Spleen (tissue), 7 donors: ENCODE measurements at regions not wholly inside any gene's neighbourhood (a gene's known extent, or its start where the extent isn't known, plus 50 kb on each side); places are given as distances from the start of the nearest gene placed in this dataset.

Experiments
- CTCF ChIP-seq, 11 experiments: fragments of 200-600 bp in 7 of 11; fragments of 450-650 bp in 4 of 11; sonication (generic) in 4 of 11; IDR thresholded peaks in 8 of 11; conservative IDR thresholded peaks in 3 of 11; 1 replicate in 7 of 11; 2 replicates in 4 of 11; pipeline versions ENCODE4 v1.4.0 to v1.8.0; 2016 to 2021; ENCODE audit warnings: antibody characterized with exemption in 11 of 11, inconsistent platforms in 4 of 11, mild to moderate bottlenecking in 1 of 11
- POLR2A ChIP-seq, 3 donors: fragments of 450-650 bp; IDR thresholded peaks; one replicate each; pipeline ENCODE4 v1.5.1; 2017; ENCODE audit warnings: antibody characterized with exemption in 3 of 3, mild to moderate bottlenecking in 1 of 3
- POLR2AphosphoS5 ChIP-seq, 3 donors: sonication (generic); formaldehyde crosslinking; IDR thresholded peaks; one replicate each; pipeline ENCODE4 v1.5.1; 2017; ENCODE audit warnings: antibody characterized with exemption in 3 of 3
- donor health status: DM: no; HTN: no; CAD: no; lungs with moderate emphysema.
- donor health status: DM: no; HTN: no; CAD: no.
- donor health status: DM: no; HTN: no; CAD: no.

- TF ChIP-seq CTCF (IDR thresholded peaks at IDR 0.05 in 8 of 11, conservative IDR thresholded peaks at IDR 0.05 in 3 of 11) = no peak
- TF ChIP-seq POLR2AphosphoS5 (IDR thresholded peaks at IDR 0.05) = no peak
- TF ChIP-seq POLR2A (IDR thresholded peaks at IDR 0.05) = no peak
Measured at GRCh38 chr7:148489678-148490077, 100.9 kb upstream of the C7orf33 start.
